ENCODE measurements at regions not wholly inside any gene's neighbourhood (a gene's known extent, or its start where the extent isn't known, plus 50 kb on each side); places are given as distances from the start of the nearest gene placed in this dataset.

DNA sequence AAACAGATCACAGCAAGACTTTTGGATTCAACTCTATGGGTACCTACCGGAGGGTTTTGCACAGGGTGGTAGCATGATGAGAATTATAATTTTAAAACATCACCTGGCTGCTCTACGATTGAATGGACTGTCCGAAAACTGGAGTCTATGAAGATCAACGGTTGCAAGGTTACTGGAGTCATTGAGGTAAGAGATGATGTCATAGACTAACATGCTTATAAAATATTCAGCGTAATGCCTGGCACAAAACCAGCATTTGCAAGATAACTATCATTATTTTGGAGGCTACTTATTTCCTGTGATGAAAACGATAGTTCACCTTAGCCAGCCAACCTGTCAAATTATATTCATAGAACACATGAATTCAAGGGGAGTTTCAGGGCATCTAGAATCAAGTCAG, 580.6 kb upstream of the TBX3 start:
- TF ChIP-seq CTCF (IDR thresholded peaks at IDR 0.05 in 4 of 5, conservative IDR thresholded peaks at IDR 0.05 in 1 of 5) (no peak), POLR2A (IDR thresholded peaks at IDR 0.05) (no peak)

All from gastrocnemius medialis (tissue), 4 donors.